ENCODE measurements at regions not wholly inside any gene's neighbourhood (a gene's known extent, or its start where the extent isn't known, plus 50 kb on each side); places are given as distances from the start of the nearest gene placed in this dataset.

GRCh38 chr14:22008766-22009165 lies 335.1 kb upstream of the OR4E1 start:
- no peaks in the 10 kb centered on the region for H3K27me3 ChIP-seq (ENCODE audit: control insufficient read depth, insufficient read depth, low read length)
- ATAC-seq: no peak
- CTCF ChIA-PET: no interaction called here
- TF ChIP-seq CTCF (IDR thresholded peaks at IDR 0.05) (no peak), POLR2AphosphoS5 (IDR thresholded peaks at IDR 0.05; ENCODE audit: low read depth, low read length) (no peak), TCF7L2 (IDR thresholded peaks at IDR 0.05; ENCODE audit: low read depth, low read length) (no peak), SIN3A (IDR thresholded peaks at IDR 0.05; ENCODE audit: borderline replicate concordance, insufficient read depth, low read depth, low read length) (no peak), REST (IDR thresholded peaks at IDR 0.05; ENCODE audit: insufficient read depth in 1 of 2, low read depth in 2 of 2, low read length in 1 of 2) (no peak)
- BruUV-seq (replicated peaks): no TSS peak
- no peak overlapping the region for H3K27ac ChIP-seq (ENCODE audit: low read length)
- H3K9me3 ChIP-seq (ENCODE audit: control insufficient read depth, insufficient read depth, low read depth, low read length): no peaks in the 10 kb centered on the region
- H3K4me3 ChIP-seq (ENCODE audit: low read depth in 2 of 2, low read length in 2 of 2): no peak overlapping the region
- POLR2A ChIA-PET: no interaction called here
- in situ Hi-C loops (cut with HindIII; ENCODE audit: low pct_unique_long_range_greater_than_20kb, low sequenced_read_pairs) (no loop called here), intact Hi-C loops (cut with micrococcal nuclease; ENCODE audit: unreplicated experiment) (no loop called here)
- DNase-seq (ENCODE audit: low read depth, low spot score): no peak
- no peaks in the 10 kb centered on the region; the same call in 1 of the 2 replicates for H3K4me1 ChIP-seq (ENCODE audit: control insufficient read depth, insufficient read depth, low read length)
- H3K36me3 ChIP-seq (ENCODE audit: control insufficient read depth, insufficient read depth, low read length): no peaks in the 10 kb centered on the region

GRCh38 chr14:22007784-22008412 lies 334.3 kb upstream of the OR4E1 start:
- Histone ChIP-seq H3K27me3 (ENCODE audit: control insufficient read depth, insufficient read depth, low read length) (no peaks in the 10 kb centered on the region), H3K36me3 (ENCODE audit: control insufficient read depth, insufficient read depth, low read length) (no peaks in the 10 kb centered on the region), H3K4me3 (ENCODE audit: low read depth in 2 of 2, low read length in 2 of 2) (no peak overlapping the region), H3K27ac (ENCODE audit: low read length) (no peak overlapping the region), H3K9me3 (ENCODE audit: control insufficient read depth, insufficient read depth, low read depth, low read length) (no peaks in the 10 kb centered on the region), H3K4me1 (ENCODE audit: control insufficient read depth, insufficient read depth, low read length) (no peaks in the 10 kb centered on the region; the same call in none of the 2 replicates)
- intact Hi-C loops (cut with micrococcal nuclease; ENCODE audit: unreplicated experiment): no loop called here
- BruUV-seq (replicated peaks): no TSS peak
- ATAC-seq (no peak), DNase-seq (ENCODE audit: low read depth, low spot score) (no peak)
- CTCF ChIA-PET: no interaction called here
- in situ Hi-C loops (cut with HindIII; ENCODE audit: low pct_unique_long_range_greater_than_20kb, low sequenced_read_pairs): no loop called here
- POLR2A ChIA-PET: no interaction called here
- TF ChIP-seq CTCF (IDR thresholded peaks at IDR 0.05): no peak
- TF ChIP-seq POLR2AphosphoS5 (IDR thresholded peaks at IDR 0.05; ENCODE audit: low read depth, low read length): no peak
- no peak for TF ChIP-seq REST (IDR thresholded peaks at IDR 0.05; ENCODE audit: insufficient read depth in 1 of 2, low read depth in 2 of 2, low read length in 1 of 2)
- no peak for TF ChIP-seq TCF7L2 (IDR thresholded peaks at IDR 0.05; ENCODE audit: low read depth, low read length)
- TF ChIP-seq SIN3A (IDR thresholded peaks at IDR 0.05; ENCODE audit: borderline replicate concordance, insufficient read depth, low read depth, low read length): no peak
